Large intestine (tissue), 3 donors: ENCODE measurements at regions not wholly inside any gene's neighbourhood (a gene's known extent, or its start where the extent isn't known, plus 50 kb on each side); places are given as distances from the start of the nearest gene placed in this dataset.

Experiments
- DNase-seq, 2 donors: peaks; one replicate each; pipeline versions ENCODE4 v3.0.0 to v3.0.0-alpha.2; 2013
- H3K27ac ChIP-seq: one replicate; pipeline ENCODE4 v1.5.1; 2013; ENCODE audit warnings: low read length
- H3K27me3 ChIP-seq: 2 replicates; pipeline ENCODE4 v1.6.1; 2013; ENCODE audit warnings: low read length; ENCODE audit not compliant: control insufficient read depth, insufficient read depth
- H3K36me3 ChIP-seq: 2 replicates; pipeline ENCODE4 v1.6.1; 2013; ENCODE audit warnings: low read length; ENCODE audit not compliant: control insufficient read depth, insufficient read depth
- H3K4me1 ChIP-seq: one replicate; pipeline ENCODE4 v1.6.1; 2013; ENCODE audit warnings: low read length; ENCODE audit not compliant: control insufficient read depth, insufficient read depth
- H3K4me3 ChIP-seq: one replicate; pipeline ENCODE4 v1.5.1; 2013; ENCODE audit warnings: low read length
- H3K9me3 ChIP-seq: one replicate; pipeline ENCODE4 v1.6.1; 2013; ENCODE audit warnings: mild to moderate bottlenecking, low read depth, low read length, moderate library complexity; ENCODE audit not compliant: control insufficient read depth
- WGBS: methylation state at CpG from one replicate; pipeline ENCODE4 v1.1.5; 2013; ENCODE audit warnings: low lambda C conversion rate; ENCODE audit not compliant: insufficient coverage; 5-methylcytosine and 5-hydroxymethylcytosine counted together

DNA sequence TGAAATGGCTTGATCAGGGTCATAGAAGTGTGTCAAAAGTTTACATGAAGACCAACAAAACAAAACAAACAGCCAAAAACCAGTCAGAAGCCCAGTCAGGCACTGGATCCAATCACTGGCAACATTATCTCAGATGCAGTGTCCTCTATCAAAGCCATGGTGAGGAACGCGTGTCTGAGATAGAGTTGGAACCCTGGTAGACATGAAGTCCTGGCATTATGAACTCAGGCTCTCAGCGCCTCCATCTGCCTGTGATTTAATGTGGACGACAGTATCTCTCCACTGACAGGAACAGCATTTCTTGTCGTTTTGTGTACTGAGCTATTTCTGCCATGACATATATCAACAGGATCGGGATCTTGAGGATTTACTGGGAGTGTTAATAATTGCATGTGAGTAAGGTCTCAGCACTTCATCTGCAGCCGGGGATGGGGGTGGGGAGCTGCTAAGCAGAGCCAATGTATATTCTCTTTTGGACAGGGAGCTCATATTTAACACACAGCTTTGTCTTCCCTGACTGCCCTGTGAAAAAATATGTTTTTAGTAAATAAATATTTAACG, 1120.0 kb downstream of the IGSF11 start:
- Histone ChIP-seq H3K27ac (no peak overlapping the region), H3K36me3 (no peaks in the 10 kb centered on the region), H3K27me3 (no peaks in the 10 kb centered on the region), H3K9me3 (no peaks in the 10 kb centered on the region), H3K4me3 (no peak overlapping the region), H3K4me1 (no peaks in the 10 kb centered on the region)
- WGBS: 90% methylated on average over 1 of the region's 8 CpGs
- no peak for DNase-seq

DNA sequence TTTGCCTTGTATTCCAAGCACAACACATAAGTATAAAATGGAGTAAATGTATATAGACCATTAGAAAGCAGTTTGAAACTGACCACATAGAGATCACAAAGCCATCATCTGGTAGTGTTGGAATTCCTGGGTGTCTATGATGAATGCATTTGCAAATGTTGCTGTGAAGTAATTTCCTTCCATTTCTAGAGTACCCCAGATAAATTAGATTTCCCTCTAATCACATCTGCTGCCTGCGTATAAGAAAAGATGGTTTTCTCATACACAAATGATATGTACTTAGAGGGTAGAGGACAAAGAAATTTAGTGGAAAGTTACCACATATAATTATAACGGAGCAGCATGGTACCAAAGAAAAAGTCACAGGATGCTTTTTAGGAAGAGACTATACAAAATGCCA, 1117.8 kb downstream of the IGSF11 start:
- Histone ChIP-seq H3K27me3 (no peaks in the 10 kb centered on the region), H3K27ac (no peak overlapping the region), H3K36me3 (no peaks in the 10 kb centered on the region), H3K9me3 (no peaks in the 10 kb centered on the region), H3K4me1 (no peaks in the 10 kb centered on the region), H3K4me3 (no peak overlapping the region)
- WGBS: 100% methylated on average over 1 of the region's 2 CpGs
- DNase-seq: no peak

DNA sequence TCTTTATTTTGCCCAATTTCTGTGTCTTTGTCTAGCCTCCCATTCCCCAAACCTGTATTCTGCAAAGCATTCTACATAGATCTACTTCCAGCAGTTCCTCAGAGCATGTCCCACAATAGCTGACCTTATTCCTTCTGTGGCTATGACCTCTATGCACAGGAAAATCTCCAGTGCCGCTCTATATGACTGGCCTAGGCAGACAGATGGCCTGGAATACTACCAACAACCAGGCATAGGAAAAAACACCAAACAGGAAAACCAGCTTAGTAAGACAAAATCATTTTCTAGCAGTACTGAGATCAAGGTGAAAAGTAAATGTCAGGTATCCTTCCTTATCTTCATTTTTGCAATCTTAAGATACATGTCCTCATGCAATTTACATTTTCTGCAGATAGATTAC, 1115.0 kb downstream of the IGSF11 start:
- Histone ChIP-seq H3K4me3 (no peak overlapping the region), H3K36me3 (no peaks in the 10 kb centered on the region), H3K27ac (no peak overlapping the region), H3K9me3 (no peaks in the 10 kb centered on the region), H3K4me1 (no peaks in the 10 kb centered on the region), H3K27me3 (no peaks in the 10 kb centered on the region)
- DNase-seq: no peak
- WGBS: no CpG with 5 or more reads among the region's 1 CpG

DNA sequence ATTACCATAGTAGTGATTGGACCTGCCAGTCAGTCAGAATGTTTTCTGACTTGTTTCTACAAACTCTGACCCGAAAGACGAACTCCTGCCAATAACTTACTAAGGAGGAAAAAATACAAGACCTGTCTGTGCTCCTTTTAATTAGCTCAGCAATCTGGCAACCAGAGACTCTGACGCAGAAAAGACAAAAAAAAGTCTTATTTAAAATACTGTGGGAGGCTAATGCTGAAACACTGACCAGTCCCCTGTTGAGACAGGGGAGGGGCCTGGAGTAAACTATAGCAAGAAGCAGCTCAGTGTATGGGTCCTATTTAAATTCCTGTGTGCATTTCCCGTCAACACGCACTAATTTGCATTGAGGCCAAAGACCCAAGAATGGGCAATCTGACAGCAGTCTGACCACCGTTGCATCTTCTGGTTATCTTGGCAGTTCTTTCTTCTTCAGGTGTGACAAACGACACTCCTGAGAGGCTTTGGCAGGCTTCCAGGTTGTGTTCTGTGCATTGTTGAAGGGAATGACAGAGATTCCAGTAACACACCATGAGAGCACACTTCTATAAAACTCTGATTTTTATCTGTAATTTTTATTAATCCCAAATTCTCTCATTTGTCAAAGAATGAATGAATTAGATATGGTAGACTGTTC, 1114.3 kb downstream of the IGSF11 start:
- WGBS: no CpG with 5 or more reads among the region's 7 CpGs
- no peaks in the 10 kb centered on the region for H3K9me3 ChIP-seq
- no peak overlapping the region for H3K27ac ChIP-seq
- DNase-seq: no peak
- no peak overlapping the region for H3K4me3 ChIP-seq
- H3K27me3 ChIP-seq: no peaks in the 10 kb centered on the region
- H3K4me1 ChIP-seq: no peaks in the 10 kb centered on the region
- no peaks in the 10 kb centered on the region for H3K36me3 ChIP-seq

DNA sequence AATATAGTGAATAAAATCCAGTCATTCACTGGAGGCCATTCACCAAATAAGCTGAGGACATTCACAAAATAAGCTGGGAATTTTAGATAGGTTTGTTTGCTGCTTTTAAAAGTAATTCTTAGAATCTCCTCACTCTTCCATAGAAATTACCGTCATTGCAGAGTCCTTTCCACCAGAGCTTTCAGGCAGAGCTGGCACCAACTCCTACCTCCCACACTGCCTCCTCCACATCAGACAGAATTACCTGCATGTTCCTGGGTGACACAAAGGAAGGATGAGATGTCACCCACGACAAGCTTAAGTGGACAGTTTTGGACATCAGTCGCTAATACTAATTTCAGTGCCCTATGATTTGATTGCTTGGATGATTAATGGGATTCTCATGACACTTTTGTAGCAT, 1113.2 kb downstream of the IGSF11 start:
- Histone ChIP-seq H3K27me3 (no peaks in the 10 kb centered on the region), H3K4me1 (no peaks in the 10 kb centered on the region), H3K27ac (no peak overlapping the region), H3K36me3 (no peaks in the 10 kb centered on the region), H3K9me3 (no peaks in the 10 kb centered on the region), H3K4me3 (no peak overlapping the region)
- DNase-seq: no peak
- no CpG with 5 or more reads among the region's 3 CpGs for WGBS

DNA sequence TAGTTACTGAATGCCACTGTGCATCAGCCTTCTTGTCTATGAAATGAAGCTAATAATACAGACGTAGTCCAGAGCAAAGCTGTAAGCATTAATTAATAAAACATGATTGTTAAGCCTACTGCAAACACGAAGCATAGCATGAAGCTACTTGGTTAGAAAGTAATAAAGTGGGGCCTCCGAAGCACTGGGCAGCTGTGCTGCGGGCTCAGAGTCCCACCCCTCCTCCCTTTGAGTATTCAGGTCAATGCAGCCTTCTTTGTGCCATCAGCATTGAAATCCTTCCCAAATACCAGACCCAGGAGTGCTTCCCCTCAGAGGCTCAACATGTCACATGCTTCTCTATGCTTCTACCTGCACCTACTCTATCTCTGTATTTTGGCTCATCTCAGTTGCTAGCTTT, 1112.6 kb downstream of the IGSF11 start:
- no peaks in the 10 kb centered on the region for H3K9me3 ChIP-seq
- no peaks in the 10 kb centered on the region for H3K36me3 ChIP-seq
- H3K27ac ChIP-seq: no peak overlapping the region
- H3K4me1 ChIP-seq: no peaks in the 10 kb centered on the region
- no CpG with 5 or more reads among the region's 4 CpGs for WGBS
- DNase-seq: no peak
- no peaks in the 10 kb centered on the region for H3K27me3 ChIP-seq
- H3K4me3 ChIP-seq: no peak overlapping the region

DNA sequence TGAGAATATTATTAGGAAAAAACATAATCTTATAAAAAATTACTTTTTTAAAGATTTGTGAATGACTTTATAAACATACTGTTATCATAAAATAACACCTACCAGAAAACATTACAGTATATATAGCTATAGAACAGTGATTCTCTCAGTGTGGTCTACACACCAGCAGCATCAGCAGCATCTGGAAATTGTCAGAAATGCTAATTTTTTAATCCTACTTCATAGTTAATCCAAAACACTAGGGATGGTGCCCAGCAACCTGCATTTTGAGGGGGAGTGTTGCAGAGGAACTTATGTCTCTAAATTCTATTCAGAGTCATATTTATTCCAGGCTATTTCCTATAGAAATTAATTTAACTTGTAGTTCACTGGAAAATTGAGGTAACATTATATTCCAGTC, 1107.8 kb downstream of the IGSF11 start:
- DNase-seq: no peak
- Histone ChIP-seq H3K27me3 (no peaks in the 10 kb centered on the region), H3K27ac (no peak overlapping the region), H3K36me3 (no peaks in the 10 kb centered on the region), H3K4me3 (no peak overlapping the region), H3K9me3 (no peaks in the 10 kb centered on the region), H3K4me1 (no peaks in the 10 kb centered on the region)

DNA sequence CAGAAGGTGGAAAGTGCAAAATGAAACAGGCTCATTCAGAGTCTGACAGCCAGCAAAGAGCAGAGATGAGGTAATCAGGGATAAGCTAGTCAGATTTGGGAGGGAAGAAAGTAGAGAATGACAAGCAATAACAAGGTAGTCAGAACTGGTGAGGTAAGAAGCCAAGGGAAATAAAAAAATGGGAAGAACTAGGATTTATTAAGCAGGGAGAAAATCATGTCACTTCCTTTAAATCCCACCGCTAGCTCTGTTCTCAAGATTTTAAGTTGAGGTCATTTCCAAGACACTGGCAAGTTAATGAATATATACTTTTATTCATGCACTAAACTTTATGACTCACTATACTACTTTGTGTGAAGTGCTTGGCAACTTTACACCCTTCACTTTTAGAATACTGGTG, 1106.8 kb downstream of the IGSF11 start:
- Histone ChIP-seq H3K27me3 (no peaks in the 10 kb centered on the region), H3K4me3 (no peak overlapping the region), H3K36me3 (no peaks in the 10 kb centered on the region), H3K9me3 (no peaks in the 10 kb centered on the region), H3K4me1 (no peaks in the 10 kb centered on the region), H3K27ac (no peak overlapping the region)
- WGBS: 83% methylated on average over 1 of the region's 1 CpG
- DNase-seq: no peak

DNA sequence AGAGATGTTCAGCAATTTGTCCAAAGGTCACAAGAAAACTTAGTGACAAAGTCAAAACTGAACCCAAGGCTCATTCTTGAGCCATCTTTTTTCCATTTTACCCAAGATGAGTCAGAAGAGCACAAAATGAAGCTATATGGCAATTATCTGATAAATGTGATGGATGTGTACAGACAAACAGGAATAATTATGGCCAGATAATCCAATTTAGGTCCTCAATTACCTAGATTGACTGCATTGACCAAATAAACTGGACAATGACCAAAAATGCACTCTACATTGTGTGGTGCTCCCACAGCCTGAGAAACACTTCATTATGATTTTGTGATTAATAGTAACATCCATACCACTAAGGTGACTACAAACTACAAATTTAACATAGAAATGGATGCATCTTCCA, 1105.8 kb downstream of the IGSF11 start:
- H3K27ac ChIP-seq: no peak overlapping the region
- no peaks in the 10 kb centered on the region for H3K4me1 ChIP-seq
- H3K4me3 ChIP-seq: no peak overlapping the region
- no peaks in the 10 kb centered on the region for H3K27me3 ChIP-seq
- H3K9me3 ChIP-seq: no peaks in the 10 kb centered on the region
- no peaks in the 10 kb centered on the region for H3K36me3 ChIP-seq
- no peak for DNase-seq

DNA sequence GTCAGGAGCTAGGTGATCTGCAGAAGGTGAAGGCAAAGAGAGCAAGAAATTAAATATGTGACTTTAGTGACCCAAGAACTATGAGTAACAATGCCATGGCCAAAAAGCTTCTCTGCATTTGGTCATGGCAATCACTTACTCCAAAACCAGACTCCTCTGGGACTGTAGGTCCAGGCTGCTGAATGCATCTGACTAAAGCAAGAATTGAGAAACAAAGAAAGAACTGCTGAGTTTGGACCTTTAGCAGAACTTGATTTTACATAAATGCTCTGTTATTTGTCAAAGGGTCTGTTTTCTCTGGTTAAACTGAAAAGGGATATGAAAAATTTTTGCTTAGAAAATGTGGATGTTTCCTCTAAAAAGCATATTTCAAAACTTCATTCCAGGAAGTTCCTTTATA, 1102.2 kb downstream of the IGSF11 start:
- Histone ChIP-seq H3K4me3 (no peak overlapping the region), H3K9me3 (no peaks in the 10 kb centered on the region), H3K27ac (no peak overlapping the region), H3K36me3 (no peaks in the 10 kb centered on the region), H3K27me3 (no peaks in the 10 kb centered on the region), H3K4me1 (no peaks in the 10 kb centered on the region)
- DNase-seq: no peak

DNA sequence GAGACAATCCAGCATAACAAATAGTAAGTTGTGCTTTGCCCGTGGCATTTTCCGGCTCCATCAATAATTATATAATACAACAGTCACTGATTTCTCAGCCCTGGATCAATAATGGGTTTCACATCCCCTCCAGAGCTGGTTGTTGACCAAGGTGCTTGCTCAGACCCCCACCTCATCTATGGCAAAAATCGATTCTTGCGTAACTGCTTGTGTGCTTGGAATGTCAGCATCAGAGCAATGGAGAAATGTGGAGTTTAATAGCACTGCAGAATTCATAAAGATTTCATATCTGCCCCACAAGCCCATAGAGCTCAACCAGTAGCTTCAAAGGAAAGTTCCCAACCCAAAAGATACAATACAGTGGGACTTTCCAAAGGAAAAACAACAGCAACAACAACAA, 1098.5 kb downstream of the IGSF11 start:
- Histone ChIP-seq H3K27ac (no peak overlapping the region), H3K9me3 (no peaks in the 10 kb centered on the region), H3K4me1 (no peaks in the 10 kb centered on the region), H3K27me3 (no peaks in the 10 kb centered on the region), H3K4me3 (no peak overlapping the region), H3K36me3 (no peaks in the 10 kb centered on the region)
- no CpG with 5 or more reads among the region's 4 CpGs for WGBS
- no peak for DNase-seq
